ENCODE measurements at regions not wholly inside any gene's neighbourhood (a gene's known extent, or its start where the extent isn't known, plus 50 kb on each side); places are given as distances from the start of the nearest gene placed in this dataset.
A peak's percentile ranks its signal among the peaks of the same experiment; 100 is the strongest.
"Not testable (repeated sequence)": the region's sequence is repeated elsewhere in the genome, so short reads cannot be mapped to it uniquely, and the experiment has no call there.

DNA sequence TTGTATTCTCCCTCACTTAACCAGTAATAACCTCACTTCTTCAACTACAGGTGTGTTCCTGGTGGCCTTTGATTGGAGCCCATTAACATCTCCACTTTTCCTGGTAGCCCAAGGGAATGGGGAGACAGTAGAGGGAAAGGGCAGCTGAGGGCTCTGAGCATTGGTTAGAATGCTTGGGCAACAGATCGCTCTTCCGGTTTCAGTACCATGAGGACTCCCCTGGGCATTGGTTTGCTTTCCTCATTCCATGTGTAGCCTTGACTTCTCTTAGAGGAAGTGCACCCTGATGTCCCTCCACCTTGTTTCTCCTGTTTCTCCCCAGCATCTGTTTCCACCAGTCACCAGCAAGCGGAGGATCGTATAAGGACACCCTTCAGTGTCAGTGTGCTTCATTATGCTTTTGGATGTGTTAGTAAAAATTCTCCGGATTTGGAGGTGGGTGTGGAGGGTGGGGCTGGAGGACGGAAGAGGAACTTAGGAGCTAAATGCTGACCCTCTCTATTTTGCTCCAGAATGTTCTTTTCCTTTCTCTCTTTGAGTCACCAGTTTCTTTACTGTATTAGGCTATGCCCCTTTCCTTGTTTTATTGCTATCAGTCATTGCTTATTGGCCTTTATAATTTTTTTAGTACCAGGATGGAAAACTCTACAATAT lies 50.6 kb upstream of the ZNG1B start:
- DNase-seq (ENCODE audit: low read depth, low spot score): not testable (repeated sequence)

DNA sequence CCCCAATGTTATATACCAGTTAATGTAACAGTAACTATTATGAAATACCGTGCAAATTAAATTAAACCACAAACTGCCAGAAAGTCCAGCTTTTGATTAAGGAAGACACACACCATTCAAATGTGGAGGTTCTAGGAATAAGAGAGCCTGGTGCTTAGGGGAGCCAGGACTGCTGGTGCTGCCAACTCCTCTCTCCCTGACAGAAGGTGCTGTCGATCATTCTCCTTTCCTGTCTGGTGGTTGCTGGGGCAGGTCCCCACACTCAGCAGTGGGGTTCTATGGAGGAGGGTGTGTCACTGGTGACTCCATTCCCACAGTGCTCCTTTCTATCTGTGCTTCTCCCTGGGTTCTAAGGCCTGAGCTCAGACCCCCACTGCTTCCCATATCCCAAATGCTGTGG lies 57.9 kb upstream of the ZNG1B start:
- DNase-seq (ENCODE audit: low read depth, low spot score): not testable (repeated sequence)

DNA sequence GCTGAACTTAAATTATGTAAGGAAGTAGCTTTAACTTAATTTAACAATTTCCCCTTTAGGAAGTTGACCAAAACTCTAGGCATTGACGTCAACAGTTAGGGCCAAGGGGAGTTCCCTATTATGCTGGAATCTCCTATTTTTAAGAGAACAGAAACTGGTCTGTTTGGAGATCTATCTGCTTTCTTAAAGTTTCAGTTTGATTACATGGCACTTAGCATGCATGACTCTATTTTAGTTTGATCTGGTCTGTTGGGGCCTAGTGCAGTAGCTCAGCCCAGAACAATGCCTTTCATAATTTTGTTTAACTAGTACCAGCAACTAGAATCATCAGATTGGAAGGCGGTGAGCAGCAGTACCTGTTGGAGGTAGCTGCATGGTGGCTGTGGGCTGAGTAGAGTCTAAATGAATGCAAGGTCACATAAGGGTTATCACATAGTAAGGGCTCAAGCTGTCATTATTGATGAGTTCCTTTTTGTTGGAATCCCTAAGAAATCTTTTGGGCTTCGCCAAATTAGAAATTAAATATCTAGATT lies 60.5 kb upstream of the ZNG1B start:
- no peak for DNase-seq (ENCODE audit: low read depth, low spot score)

DNA sequence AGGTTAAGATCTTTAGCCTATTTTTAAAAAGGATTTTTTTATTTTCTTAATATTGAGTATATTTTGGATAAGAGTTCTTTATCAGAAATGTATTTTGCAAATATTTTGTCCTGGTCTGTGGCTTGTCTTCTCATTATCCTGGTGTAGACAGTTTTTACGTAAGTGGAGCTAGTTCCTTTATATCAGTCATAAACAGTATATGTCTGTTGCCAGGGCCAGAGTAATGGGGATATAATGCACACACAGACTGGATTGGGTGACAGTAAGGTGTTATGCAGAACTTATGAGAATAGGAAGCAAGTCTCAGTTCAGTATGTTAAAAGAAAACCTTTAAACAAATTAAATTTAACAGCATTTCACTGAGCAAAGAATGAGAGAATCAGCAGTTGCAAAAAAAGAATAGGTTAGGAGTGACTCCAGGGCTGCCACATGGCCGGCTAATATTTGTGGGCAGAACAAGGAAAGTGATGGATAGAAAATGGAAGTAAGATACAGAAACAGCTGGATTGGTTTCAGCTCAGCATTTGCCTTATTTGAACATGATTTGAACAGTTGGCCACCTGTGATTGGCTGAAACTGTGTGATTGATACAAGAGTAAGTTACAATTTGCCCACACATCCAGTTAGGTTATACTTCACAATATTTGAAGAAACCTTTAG lies 61.1 kb upstream of the ZNG1B start:
- DNase-seq (ENCODE audit: low read depth, low spot score): no peak

DNA sequence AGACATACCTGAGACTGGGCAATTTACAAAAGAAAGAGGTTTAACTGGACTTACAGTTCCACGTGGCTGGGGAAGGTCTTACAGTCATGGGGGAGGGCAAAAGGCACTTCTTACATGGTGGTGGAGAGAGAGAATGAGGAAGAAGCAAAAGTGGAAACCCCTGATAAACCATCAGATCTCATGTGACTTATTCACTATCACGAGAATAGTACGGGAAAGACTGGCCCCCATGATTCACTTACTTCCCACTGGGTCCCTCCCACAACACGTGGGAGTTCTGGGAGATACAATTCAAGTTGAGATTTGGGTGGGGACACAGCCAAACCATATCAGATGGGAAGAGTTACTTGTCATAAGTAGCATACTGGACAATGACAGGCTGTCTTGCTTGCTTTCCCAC lies 62.6 kb upstream of the ZNG1B start:
- not testable (repeated sequence) for DNase-seq (ENCODE audit: low read depth, low spot score)

DNA sequence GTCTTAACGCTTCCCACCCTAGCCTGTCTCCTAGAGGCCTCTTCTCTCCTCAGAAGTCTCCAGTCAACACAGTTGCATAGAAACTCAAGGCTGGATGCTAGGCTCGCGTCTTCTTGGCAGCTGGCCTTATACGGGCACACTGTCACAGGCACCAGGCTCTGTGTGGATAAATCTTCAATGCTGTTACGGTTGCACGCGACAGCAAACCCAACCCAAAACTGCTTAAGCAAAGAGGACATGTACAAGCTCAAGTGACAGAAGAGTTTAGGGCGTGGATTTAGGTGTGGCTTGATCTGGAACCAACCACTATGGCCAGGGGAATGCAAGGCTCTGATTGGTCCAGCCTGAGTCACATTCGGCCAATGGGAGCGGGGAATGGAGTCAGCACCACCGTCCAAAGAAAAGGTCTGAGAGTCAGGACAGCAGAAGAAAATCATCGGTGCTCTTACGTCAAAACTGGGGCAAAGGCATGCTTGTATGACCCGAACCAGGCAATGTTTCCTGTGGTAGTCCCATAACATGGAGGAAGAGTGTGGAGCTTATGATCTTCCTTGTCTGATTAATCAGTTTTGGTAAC lies 65.1 kb upstream of the ZNG1B start:
- DNase-seq (ENCODE audit: low read depth, low spot score): not testable (repeated sequence)

DNA sequence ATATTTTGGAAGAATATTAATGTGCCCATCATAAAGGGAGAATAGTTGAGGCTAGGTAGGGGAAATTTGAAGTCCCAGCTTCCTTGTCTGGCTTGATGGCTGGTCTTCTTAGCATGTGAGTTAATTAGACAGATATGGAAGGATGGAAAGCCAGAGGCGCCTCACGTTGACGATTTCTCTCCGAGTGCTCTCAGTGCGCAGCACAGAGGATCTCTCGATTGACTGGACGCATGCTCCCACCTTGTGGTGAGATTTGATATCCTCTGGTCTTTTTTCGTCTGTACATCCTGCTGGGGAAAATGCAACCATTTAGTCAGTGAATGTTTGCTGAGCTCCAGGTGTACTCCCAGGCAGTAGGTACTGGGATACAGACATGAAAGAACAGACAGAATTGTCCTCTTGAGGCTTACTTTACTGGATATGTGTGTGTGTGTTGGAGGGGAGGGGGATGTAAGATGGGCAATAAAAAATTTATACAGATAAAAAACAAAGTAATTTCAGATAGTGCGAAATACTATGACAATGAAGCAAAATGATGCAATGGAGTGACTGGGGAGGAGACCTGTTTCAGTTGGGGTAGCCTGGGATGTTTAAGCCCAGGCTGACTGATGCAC lies 66.9 kb upstream of the ZNG1B start:
- DNase-seq (ENCODE audit: low read depth, low spot score): peak; percentile 22

DNA sequence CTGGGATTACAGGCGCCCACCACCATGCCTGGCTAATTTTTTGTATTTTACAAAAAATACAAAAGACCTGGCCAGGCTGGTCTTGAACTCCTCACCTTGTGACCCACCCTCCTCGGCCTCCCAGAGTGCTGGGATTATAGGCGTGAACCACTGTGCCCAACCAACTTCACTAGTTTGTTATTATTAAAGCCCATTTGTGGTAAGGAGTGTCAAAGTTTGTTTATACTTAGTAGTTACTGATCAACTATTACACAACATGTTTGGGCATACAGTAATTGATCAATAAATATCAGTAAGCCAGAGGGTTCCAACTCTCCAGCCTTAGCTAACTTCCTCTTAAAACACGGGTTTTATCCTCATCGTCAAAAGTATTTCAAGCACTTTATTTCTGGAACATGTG lies 67.5 kb upstream of the ZNG1B start:
- DNase-seq (ENCODE audit: low read depth, low spot score): no peak

DNA sequence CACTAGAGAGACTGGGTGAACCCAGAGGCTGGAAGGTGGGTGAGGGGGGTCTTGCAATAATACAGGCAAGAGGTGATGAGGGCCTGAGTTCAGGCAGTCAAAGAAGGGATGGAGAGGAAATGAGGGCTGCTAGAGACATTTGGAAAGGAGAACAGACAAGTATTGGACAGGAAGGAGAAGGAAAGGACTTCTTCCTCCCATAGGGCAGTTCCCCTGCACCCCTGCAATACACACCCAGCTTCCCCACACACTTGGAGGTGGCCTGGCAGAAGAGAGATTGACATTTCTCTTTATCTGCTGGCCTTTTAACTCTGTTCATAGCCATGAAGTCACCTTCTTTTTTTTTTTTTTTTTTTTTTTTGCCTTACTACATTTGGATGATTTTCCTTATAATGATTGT lies 68.9 kb upstream of the ZNG1B start:
- DNase-seq (ENCODE audit: low read depth, low spot score): not testable (repeated sequence)

DNA sequence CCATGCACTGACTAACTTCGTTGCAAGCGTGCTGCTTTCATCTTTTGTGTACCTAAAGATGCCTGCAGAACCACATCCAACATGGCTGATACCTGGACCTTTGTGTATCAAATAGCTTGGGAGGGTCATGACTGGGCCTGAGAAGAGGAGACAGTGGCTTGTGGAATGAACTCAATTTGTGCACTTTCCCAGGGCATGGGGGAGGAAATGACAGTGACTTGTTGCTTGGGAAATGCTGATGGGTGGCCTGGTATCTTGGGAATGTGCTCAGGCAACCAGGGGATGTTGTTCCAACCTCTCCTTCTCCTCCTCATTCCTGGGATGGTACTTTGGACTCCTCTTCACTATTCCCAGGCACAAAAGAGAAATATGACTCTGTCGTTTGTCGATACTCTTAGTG lies 70.7 kb upstream of the ZNG1B start:
- not testable (repeated sequence) for DNase-seq (ENCODE audit: low read depth, low spot score)

DNA sequence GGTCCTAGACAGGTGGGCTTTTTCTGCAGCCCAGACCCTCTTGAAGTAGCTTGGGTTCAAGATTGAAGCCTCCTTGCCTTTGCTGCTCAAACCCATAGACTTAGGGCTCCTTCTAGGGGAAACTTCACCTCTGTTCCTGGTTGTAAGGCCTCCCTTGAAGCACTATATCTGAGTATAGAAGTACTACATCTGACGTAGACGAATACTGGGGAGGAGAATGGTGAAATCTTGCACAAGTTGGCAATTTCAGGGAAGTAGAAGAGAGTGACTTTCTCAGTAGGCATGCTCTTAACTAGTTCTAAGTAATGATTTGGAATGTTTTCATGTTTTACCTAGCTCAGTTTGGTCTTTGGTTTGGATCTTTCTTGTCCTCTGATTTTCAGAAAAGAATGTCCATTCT lies 71.7 kb upstream of the ZNG1B start:
- DNase-seq (ENCODE audit: low read depth, low spot score): not testable (repeated sequence)

DNA sequence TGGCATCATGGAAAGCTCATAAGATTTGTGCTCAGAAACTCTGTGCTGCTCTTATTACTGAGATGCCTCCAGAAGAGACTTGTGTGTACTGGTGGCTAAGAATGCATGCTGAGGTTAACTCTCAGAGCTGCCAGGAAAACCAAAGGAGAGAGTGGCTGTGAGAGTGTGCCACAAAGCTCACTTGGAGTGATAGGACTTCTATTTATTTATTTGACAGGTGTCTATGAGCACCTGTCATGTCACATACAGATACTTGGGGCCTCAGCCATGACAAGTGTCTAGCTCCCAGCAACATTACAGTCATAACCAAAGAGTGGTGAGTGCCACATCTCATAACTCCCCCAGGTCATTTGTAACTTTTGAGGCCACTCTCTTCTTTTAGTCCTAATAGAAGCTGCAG lies 72.2 kb upstream of the ZNG1B start:
- DNase-seq (ENCODE audit: low read depth, low spot score): not testable (repeated sequence)

DNA sequence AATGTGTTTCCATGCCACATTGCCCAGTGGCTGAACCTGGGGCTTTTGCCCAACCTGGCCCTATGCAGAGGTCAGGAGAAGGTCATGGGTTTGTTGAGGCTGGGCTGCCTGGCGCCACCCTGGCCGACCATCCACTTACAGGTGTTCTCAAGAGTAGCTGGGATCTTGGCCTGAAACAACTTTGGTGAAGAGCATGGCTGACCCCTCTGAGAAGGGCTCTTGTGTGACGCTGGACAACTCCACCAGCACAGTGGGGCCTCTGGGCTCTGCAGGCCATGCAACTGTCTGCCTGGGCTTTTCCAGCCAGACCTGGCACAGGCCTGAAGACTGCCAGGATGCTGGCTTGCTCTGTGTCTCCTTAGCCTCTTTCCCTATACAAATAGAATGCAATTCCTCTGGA lies 76.4 kb upstream of the ZNG1B start:
- no peak for DNase-seq (ENCODE audit: low read depth, low spot score)

DNA sequence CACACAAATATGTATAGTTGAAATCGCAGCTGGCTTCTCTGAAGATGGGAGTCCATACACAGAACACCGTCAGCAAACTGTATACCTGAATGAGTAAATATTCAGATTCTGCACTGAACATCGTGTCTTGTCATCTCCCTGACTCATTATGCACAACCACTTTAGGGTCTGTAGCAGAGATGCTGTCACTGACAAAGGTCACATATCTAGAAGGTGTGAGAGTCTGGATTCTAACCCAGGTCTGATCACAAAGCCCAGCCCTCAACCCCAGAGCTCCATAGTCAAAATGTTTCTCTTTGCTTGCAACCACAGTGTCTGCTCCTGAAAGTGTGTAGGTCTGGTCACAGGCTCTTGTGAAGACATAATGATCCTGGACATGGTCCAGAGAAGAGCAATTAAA lies 78.3 kb upstream of the PAX8 start:
- DNase-seq (ENCODE audit: low read depth, low spot score): no peak

DNA sequence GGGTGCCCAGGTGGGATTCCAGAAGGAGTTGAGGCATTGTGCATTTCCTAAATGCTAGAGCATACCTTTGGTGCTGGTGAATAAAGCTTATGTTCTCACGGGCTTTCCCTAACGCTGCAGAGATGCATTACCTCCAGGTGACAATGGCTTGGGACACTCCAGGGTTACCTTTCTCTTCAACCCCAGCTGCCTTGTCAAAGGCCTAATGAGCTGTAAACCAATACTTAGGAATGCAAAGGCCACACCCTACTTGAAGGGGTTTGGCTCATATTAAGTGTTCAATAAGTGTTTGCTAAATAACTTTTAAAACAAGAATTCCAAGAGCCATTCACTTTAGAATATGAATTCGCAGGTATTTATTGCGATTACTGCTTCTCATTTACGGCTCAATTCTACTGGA lies 77.6 kb upstream of the PAX8 start:
- not testable (repeated sequence) for DNase-seq (ENCODE audit: low read depth, low spot score)

DNA sequence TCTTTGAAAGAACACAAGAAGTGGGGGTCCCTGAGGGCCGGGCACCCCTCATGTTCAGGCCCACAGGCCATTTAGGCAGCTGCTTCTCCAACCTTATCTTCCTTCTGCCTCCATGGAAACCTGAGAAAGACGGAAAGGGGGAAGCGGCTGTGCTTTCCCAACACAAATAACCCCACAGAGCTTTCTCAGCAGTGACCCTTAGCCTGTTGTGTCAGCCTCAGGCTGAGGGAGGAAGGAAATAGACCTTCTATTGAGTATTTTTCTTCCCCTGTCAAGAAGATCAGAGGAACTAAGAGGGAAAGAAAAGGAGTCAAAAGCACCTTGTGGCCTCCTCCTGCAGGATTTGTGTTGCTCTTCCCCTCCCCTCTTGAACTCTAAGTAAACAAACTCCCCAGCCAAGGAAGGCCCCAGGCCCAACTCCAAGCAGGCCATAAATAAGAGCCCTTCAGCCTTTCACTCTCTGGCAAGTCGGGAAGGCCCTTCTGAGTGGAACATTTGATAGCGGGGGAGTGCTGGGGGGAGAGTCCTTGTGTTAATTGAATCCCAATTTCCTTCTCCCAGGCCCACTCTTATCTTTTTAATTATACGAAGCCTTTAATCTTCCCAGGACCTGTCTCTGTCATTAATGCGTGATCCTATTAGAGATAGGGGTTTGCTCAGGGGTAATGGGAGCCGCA lies 76.8 kb upstream of the PAX8 start:
- DNase-seq (ENCODE audit: low read depth, low spot score): not testable (repeated sequence)

DNA sequence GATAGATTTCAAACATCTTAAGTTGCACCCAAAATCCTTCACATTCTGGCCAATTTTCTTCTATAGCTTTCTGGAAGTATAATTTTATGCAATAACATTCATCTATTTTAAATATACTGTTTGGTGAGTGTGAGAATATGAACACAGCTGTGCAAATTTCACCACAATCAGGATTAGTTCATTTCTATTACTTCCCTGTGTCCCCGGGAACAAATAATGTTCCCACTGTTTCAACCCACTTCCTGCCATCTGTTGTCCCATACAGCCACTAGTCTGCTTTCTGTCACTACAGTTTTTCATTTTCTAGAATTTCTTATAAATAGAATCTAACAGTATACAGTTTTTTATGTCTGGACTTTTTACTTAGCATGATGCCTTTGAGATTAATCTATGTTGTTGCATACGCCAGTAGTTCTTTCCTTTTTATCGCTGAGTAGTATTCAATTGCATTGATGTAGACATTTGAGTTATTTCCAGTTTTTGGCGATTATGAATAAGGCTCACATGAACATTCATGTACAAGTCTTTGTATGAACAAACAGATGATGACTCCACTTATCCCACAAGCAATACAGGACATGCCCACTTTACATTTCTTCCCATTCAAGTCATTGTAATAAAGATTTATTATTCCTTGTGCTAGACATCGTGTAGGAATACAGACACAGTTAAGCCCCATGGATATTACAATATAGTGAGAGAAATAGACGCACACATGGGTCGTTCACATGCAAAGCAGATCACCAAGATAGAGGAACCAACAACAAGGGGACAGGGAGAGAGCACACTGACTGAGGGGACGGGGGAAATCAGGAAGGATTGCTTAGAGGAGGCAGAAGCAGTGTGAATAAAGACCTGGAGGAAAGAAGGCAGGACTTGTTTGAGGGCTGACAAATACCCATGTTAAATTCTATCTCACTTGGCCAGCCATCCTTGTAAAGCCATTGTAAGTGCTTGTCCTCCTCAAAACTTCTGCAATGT lies 72.9 kb upstream of the PAX8 start:
- no peak for DNase-seq (ENCODE audit: low read depth, low spot score)

DNA sequence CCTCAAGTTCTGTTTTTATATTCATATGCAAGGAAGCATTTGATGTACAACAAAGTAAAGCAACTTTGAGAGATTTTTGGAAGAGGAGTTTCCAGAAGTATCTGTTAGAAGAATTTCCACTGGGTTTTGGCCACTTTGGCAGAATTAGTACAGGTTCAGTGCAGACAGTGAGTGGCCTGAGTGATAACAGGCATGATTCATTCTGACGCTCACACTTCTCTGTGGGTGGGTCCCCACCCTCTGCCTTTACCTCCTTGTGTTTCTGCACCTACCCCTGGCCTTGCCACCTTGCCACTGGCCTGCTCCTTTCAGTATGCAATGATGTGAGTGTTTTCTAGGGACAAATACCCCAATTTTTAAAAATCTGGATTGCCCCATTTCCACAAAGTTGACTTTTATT lies 65.1 kb upstream of the PAX8 start:
- DNase-seq (ENCODE audit: low read depth, low spot score): not testable (repeated sequence)

DNA sequence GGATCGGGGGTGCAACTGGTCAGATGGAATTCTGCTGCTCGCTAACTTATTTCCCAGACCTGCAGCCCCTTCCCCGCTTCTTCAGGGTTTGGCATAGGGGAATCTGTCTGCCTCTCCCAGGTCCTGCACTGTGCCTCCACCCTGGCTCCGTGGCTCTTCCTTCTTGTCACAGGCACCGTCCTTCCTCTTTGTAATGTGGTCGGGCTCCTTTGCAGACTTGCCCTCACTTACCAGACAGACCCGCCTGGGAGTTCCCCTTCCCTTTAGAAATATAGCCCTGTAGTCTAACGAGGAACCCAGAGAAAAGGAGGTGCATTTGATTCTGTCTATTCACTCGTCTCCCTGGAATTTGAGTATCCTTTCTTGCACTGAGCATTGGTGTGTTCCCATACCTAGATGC lies 63.9 kb upstream of the PAX8 start:
- DNase-seq (ENCODE audit: low read depth, low spot score): no peak

DNA sequence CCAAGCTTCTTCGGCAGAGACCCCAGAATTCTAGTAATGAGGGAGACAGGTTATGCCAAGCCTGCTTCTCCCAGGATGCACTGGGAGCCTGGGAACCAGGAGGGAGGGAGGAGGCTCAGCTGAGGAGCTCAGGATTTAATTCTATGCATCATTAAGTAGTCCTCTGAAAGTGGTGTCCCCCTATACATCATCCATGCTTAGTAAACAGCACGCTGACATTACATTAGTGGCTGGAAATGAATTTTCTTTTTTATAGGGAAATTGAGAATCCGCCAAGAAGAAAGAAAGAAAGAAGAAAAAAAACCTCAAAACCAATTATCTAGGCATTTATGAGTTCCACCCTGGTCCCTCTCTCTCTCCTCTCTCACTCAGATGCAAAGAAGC lies 63.1 kb upstream of the PAX8 start:
- not testable (repeated sequence) for DNase-seq (ENCODE audit: low read depth, low spot score)

Data from activated CD4-positive, CD25-positive, alpha-beta regulatory T cell treated with anti-CD3 and anti-CD28 coated beads, Interleukin-2, amount 50 U/mL, for 16 hours (primary cell).